Type B pancreatic cell (in vitro differentiated cells): ENCODE measurements at regions not wholly inside any gene's neighbourhood (a gene's known extent, or its start where the extent isn't known, plus 50 kb on each side); places are given as distances from the start of the nearest gene placed in this dataset.
A peak's percentile ranks its signal among the peaks of the same experiment; 100 is the strongest.

Source experiments
- DNase-seq: peaks from one replicate; pipeline ENCODE4 v3.0.0; 2021; ENCODE audit warnings: mixed read lengths; ENCODE audit not compliant: unreplicated experiment; ENCODE audit errors: extremely low spot score
- H3K27ac Mint-ChIP-seq: 2 replicates; pipeline ENCODE4 v1.8.0; 2021; ENCODE audit warnings: mild to moderate bottlenecking, mixed read lengths
- H3K27me3 Mint-ChIP-seq: 2 replicates; pipeline ENCODE4 v1.8.0; 2021; ENCODE audit warnings: mixed read lengths
- H3K36me3 Mint-ChIP-seq: 2 replicates; pipeline ENCODE4 v1.8.0; 2021; ENCODE audit warnings: mixed read lengths
- H3K4me1 Mint-ChIP-seq: one replicate; pipeline ENCODE4 v1.8.0; 2021; ENCODE audit warnings: mixed read lengths; ENCODE audit not compliant: unreplicated experiment
- H3K4me3 Mint-ChIP-seq: 2 replicates; pipeline ENCODE4 v1.8.0; 2021; ENCODE audit warnings: mild to moderate bottlenecking, mixed read lengths
- H3K9me3 Mint-ChIP-seq: 2 replicates; pipeline ENCODE4 v1.8.0; 2021; ENCODE audit warnings: mixed read lengths
- CTCF ChIP-seq: fragments of 200-600 bp; sonication (generic); conservative IDR thresholded peaks from 2 replicates; pipeline ENCODE4 v1.5.0; 2021; ENCODE audit warnings: antibody characterized with exemption, mild to moderate bottlenecking

- Mint-ChIP-seq H3K4me1 (peaks cover 9% of the 10 kb centered on the region), H3K27ac (no peak overlapping the region), H3K27me3 (peaks cover 26% of the 10 kb centered on the region), H3K9me3 (no peaks in the 10 kb centered on the region), H3K4me3 (no peak overlapping the region), H3K36me3 (no peaks in the 10 kb centered on the region)
- TF ChIP-seq CTCF, result no peak
- DNase-seq, result no peak
Observed at GRCh38 chr10:118412132-118412760, 70.1 kb upstream of the FAM204A start.

DNA sequence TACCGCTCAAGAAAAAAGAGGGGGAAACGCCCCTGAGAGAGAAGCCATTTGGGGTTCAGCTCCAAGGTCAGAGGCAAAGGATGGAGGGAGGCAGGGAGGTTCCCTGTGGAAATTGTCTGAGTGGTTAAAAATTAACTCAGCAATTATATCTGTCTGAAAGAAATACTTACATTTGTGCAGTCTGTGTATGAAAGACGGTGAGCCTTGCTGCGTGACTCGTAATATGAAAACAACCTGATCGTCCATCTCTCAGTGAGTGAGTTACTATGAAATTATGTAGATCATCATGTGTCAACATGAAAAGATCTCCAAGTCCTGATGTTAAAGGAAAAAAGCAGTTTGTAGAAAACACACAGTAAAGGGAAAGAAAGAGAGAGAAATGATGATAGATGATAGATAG, 67.2 kb upstream of the FAM204A start:
- no peak for TF ChIP-seq CTCF
- Mint-ChIP-seq H3K9me3 (no peaks in the 10 kb centered on the region), H3K27me3 (peaks cover 18% of the 10 kb centered on the region), H3K4me3 (no peak overlapping the region), H3K4me1 (no peaks in the 10 kb centered on the region), H3K36me3 (no peaks in the 10 kb centered on the region), H3K27ac (no peak overlapping the region)
- DNase-seq, result no peak

- peaks cover 16% of the 10 kb centered on the region for H3K27me3 Mint-ChIP-seq
- H3K9me3 Mint-ChIP-seq, result no peaks in the 10 kb centered on the region
- H3K36me3 Mint-ChIP-seq, result no peaks in the 10 kb centered on the region
- TF ChIP-seq CTCF, result no peak
- H3K4me3 Mint-ChIP-seq, result no peak overlapping the region
- DNase-seq, result no peak
- no peaks in the 10 kb centered on the region for H3K4me1 Mint-ChIP-seq
- peak overlapping the region; percentile 76 for H3K27ac Mint-ChIP-seq
Observed at GRCh38 chr10:118408181-118408580, 66.1 kb upstream of the FAM204A start.

- H3K27me3 Mint-ChIP-seq, result peaks cover 15% of the 10 kb centered on the region
- TF ChIP-seq CTCF, result no peak
- peak overlapping the region; percentile 76 for H3K27ac Mint-ChIP-seq
- no peak for DNase-seq
- H3K36me3 Mint-ChIP-seq, result no peaks in the 10 kb centered on the region
- H3K4me1 Mint-ChIP-seq, result no peaks in the 10 kb centered on the region
- no peaks in the 10 kb centered on the region for H3K9me3 Mint-ChIP-seq
- peak overlapping the region; percentile 20 for H3K4me3 Mint-ChIP-seq
Observed at GRCh38 chr10:118407777-118408176, 65.7 kb upstream of the FAM204A start.

- no peaks in the 10 kb centered on the region for H3K9me3 Mint-ChIP-seq
- no peak overlapping the region for H3K4me3 Mint-ChIP-seq
- H3K36me3 Mint-ChIP-seq, result no peaks in the 10 kb centered on the region
- no peak overlapping the region for H3K27ac Mint-ChIP-seq
- H3K4me1 Mint-ChIP-seq, result no peaks in the 10 kb centered on the region
- H3K27me3 Mint-ChIP-seq, result peaks cover 15% of the 10 kb centered on the region
- TF ChIP-seq CTCF, result no peak
- no peak for DNase-seq
Observed at GRCh38 chr10:118407026-118407425, 64.9 kb upstream of the FAM204A start.

- no peak overlapping the region for H3K4me3 Mint-ChIP-seq
- H3K27me3 Mint-ChIP-seq, result peaks cover 15% of the 10 kb centered on the region
- no peak for TF ChIP-seq CTCF
- no peaks in the 10 kb centered on the region for H3K4me1 Mint-ChIP-seq
- no peaks in the 10 kb centered on the region for H3K36me3 Mint-ChIP-seq
- no peak for DNase-seq
- no peaks in the 10 kb centered on the region for H3K9me3 Mint-ChIP-seq
- no peak overlapping the region for H3K27ac Mint-ChIP-seq
Observed at GRCh38 chr10:118405928-118406327, 63.8 kb upstream of the FAM204A start.
